Loucy (cell line): ENCODE measurements at regions not wholly inside any gene's neighbourhood (a gene's known extent, or its start where the extent isn't known, plus 50 kb on each side); places are given as distances from the start of the nearest gene placed in this dataset.

Source experiments
- H2AFZ ChIP-seq: fragments of 200-600 bp; sonication (generic); 2 replicates; pipeline ENCODE4 v1.6.0; 2016; ENCODE audit warnings: antibody characterized with exemption, mild to moderate bottlenecking, low read length, moderate library complexity
- H3F3A ChIP-seq: fragments of 200-600 bp; 2 replicates; pipeline ENCODE4 v1.6.0; 2016; ENCODE audit warnings: antibody characterized with exemption, low read depth, mild to moderate bottlenecking
- H3K27me3 ChIP-seq: fragments of 200-600 bp; sonication (generic); 2 replicates; pipeline ENCODE4 v1.6.1; 2014; ENCODE audit warnings: low read length, mild to moderate bottlenecking; ENCODE audit not compliant: insufficient read depth, poor library complexity, severe bottlenecking
- H3K36me3 ChIP-seq: fragments of 200-600 bp; sonication (generic); 2 replicates; pipeline ENCODE4 v1.6.1; 2016; ENCODE audit warnings: low read length; ENCODE audit not compliant: insufficient read depth
- H3K4me1 ChIP-seq: fragments of 200-600 bp; sonication (generic); 2 replicates; pipeline ENCODE4 v1.5.1; 2014; ENCODE audit warnings: low read length, mild to moderate bottlenecking; ENCODE audit not compliant: insufficient read depth, poor library complexity, severe bottlenecking
- H3K4me2 ChIP-seq: fragments of 200-600 bp; sonication (generic); 2 replicates; pipeline ENCODE4 v1.6.0; 2014; ENCODE audit warnings: antibody characterized with exemption, low read length, low read depth, mild to moderate bottlenecking; ENCODE audit not compliant: poor library complexity, severe bottlenecking
- H3K4me3 ChIP-seq: fragments of 200-600 bp; sonication (generic); 2 replicates; pipeline ENCODE4 v1.5.1; 2014; ENCODE audit warnings: low read length, mild to moderate bottlenecking, mixed read lengths; ENCODE audit not compliant: poor library complexity, severe bottlenecking
- H3K79me2 ChIP-seq: fragments of 200-600 bp; sonication (generic); 2 replicates; pipeline ENCODE4 v1.6.1; 2014; ENCODE audit warnings: low read length; ENCODE audit not compliant: insufficient read depth
- H3K9ac ChIP-seq: fragments of 200-600 bp; sonication (generic); 2 replicates; pipeline ENCODE4 v1.6.0; 2014; ENCODE audit warnings: mild to moderate bottlenecking, low read depth, low read length, moderate library complexity; ENCODE audit not compliant: poor library complexity, severe bottlenecking
- H3K9me2 ChIP-seq: fragments of 200-600 bp; sonication (generic); replicated peaks from 2 replicates; pipeline ENCODE4 v1.6.1; 2016; ENCODE audit warnings: low read depth, low read length, mixed read lengths
- H3K9me3 ChIP-seq: fragments of 200-600 bp; sonication (generic); 2 replicates; pipeline ENCODE4 v1.6.1; 2014; ENCODE audit warnings: mild to moderate bottlenecking, antibody characterized with exemption, low read length, low read depth; ENCODE audit not compliant: insufficient read depth
- H4K20me1 ChIP-seq: fragments of 200-600 bp; sonication (generic); 2 replicates; pipeline ENCODE4 v1.6.0; 2014; ENCODE audit warnings: antibody characterized with exemption, low read length, mild to moderate bottlenecking; ENCODE audit not compliant: insufficient read depth, poor library complexity, severe bottlenecking
- EZH2phosphoT487 ChIP-seq: fragments of 200-600 bp; IDR thresholded peaks from 2 replicates; pipeline ENCODE4 v1.6.1; 2018; ENCODE audit warnings: antibody characterized with exemption, mild to moderate bottlenecking, moderate library complexity, borderline replicate concordance
- TF ChIP-seq, protein P1 (sequence below): fragments of 200-600 bp; sonication (generic); conservative IDR thresholded peaks from 2 replicates; pipeline ENCODE4 v1.5.1; 2014; ENCODE audit warnings: mild to moderate bottlenecking, antibody characterized with exemption, low read length

DNA sequence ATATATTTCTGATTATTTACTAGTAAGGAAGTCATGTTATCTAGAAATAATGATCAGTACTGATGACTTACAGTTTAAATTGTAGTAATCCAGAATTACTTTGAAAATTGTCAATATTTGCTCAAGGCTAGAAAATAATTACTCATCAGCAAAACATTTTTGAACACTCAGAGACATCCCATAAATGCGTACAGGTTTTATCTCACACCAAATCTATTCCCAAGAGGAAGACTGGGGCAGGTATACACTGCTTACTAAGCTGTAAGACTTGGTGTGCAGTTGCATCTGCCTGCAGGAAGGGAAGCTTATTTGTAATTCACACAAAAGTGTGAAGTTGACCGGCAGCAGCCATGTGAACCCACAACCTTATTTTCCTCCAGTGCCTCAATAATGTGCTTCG is 146.4 kb downstream of the CCER1 start:
- no peak overlapping the region for H3K4me2 ChIP-seq

DNA sequence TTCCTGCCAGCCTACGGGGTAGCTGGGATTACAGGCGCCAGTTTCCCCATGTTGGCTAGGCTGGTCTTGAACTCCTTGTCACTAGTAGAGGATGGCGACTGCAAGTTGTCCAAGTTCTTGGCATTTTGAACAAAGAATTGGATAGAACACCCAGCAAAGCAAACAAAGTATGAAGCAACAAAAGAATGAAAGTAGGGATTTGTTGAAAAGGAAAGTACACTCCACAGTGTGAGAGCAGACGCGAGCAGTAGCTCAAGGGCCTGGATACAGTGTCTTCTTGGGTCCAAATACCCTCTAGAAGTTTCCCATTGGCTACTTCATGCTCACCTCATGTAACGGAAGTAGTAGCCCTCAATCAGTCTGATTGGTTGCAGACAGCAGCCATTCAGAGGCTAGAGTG is 152.2 kb downstream of the CCER1 start:
- Histone ChIP-seq H3K79me2 (no peaks in the 10 kb centered on the region), H4K20me1 (no peaks in the 10 kb centered on the region), H3K4me3 (no peak overlapping the region), H3K27me3 (no peaks in the 10 kb centered on the region), H2AFZ (no peak overlapping the region), H3K4me2 (no peak overlapping the region), H3K4me1 (no peaks in the 10 kb centered on the region), H3K9me2 (no peaks in the 10 kb centered on the region), H3F3A (no peaks in the 10 kb centered on the region), H3K9me3 (no peaks in the 10 kb centered on the region), H3K9ac (no peak overlapping the region), H3K36me3 (no peaks in the 10 kb centered on the region)
- TF ChIP-seq, protein P1, sequence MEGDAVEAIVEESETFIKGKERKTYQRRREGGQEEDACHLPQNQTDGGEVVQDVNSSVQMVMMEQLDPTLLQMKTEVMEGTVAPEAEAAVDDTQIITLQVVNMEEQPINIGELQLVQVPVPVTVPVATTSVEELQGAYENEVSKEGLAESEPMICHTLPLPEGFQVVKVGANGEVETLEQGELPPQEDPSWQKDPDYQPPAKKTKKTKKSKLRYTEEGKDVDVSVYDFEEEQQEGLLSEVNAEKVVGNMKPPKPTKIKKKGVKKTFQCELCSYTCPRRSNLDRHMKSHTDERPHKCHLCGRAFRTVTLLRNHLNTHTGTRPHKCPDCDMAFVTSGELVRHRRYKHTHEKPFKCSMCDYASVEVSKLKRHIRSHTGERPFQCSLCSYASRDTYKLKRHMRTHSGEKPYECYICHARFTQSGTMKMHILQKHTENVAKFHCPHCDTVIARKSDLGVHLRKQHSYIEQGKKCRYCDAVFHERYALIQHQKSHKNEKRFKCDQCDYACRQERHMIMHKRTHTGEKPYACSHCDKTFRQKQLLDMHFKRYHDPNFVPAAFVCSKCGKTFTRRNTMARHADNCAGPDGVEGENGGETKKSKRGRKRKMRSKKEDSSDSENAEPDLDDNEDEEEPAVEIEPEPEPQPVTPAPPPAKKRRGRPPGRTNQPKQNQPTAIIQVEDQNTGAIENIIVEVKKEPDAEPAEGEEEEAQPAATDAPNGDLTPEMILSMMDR = no peak
- no peak for TF ChIP-seq EZH2phosphoT487

More for the DNA sequence above, 146.4 kb downstream of the CCER1 start:
- no peak for TF ChIP-seq EZH2phosphoT487
- TF ChIP-seq, protein P1 = no peak
- Histone ChIP-seq H2AFZ (no peak overlapping the region), H3K4me3 (no peak overlapping the region), H3K9me3 (no peaks in the 10 kb centered on the region), H3K9me2 (no peaks in the 10 kb centered on the region), H3F3A (no peaks in the 10 kb centered on the region), H3K27me3 (no peaks in the 10 kb centered on the region), H4K20me1 (no peaks in the 10 kb centered on the region), H3K36me3 (no peaks in the 10 kb centered on the region), H3K79me2 (no peaks in the 10 kb centered on the region), H3K4me1 (no peaks in the 10 kb centered on the region), H3K9ac (no peak overlapping the region)

DNA sequence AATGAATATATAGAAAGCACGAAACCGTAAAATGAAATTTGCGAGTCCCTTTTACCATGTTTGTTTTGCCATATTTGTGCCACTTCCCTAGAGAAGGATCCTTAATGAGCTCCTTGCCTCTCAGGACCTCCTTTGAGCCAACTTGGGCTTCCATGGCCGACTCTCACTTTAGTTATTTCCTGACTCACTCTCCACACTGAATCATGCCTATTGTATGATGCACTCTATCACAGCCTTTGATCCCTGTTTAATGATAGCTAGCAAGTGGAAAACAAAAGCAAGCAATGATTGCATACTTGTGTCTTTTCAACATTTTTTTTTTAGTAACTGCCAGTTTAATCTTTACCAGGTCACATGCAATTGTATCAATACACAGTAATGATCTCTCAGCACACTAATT is 153.2 kb downstream of the CCER1 start:
- Histone ChIP-seq H3K36me3 (no peaks in the 10 kb centered on the region), H3K9me2 (no peaks in the 10 kb centered on the region), H4K20me1 (no peaks in the 10 kb centered on the region), H2AFZ (no peak overlapping the region), H3K4me3 (no peak overlapping the region), H3K4me2 (no peak overlapping the region), H3K27me3 (no peaks in the 10 kb centered on the region), H3K9ac (no peak overlapping the region), H3K79me2 (no peaks in the 10 kb centered on the region), H3K9me3 (no peaks in the 10 kb centered on the region), H3K4me1 (no peaks in the 10 kb centered on the region), H3F3A (no peaks in the 10 kb centered on the region)
- TF ChIP-seq, protein P1 = no peak
- no peak for TF ChIP-seq EZH2phosphoT487
